ENCODE measurements at regions not wholly inside any gene's neighbourhood (a gene's known extent, or its start where the extent isn't known, plus 50 kb on each side); places are given as distances from the start of the nearest gene placed in this dataset.
"Not testable (repeated sequence)": the region's sequence is repeated elsewhere in the genome, so short reads cannot be mapped to it uniquely, and the experiment has no call there.

GRCh38 chr10:53315709-53316108, 543.1 kb upstream of the MBL2 start:
- peak; percentile 6 for DNase-seq

GRCh38 chr10:53314876-53315275, 542.3 kb upstream of the MBL2 start:
- DNase-seq, result no peak

GRCh38 chr10:53298443-53298842, 525.9 kb upstream of the MBL2 start:
- no peak for DNase-seq

GRCh38 chr10:53284615-53285182, 512.1 kb upstream of the MBL2 start:
- DNase-seq, result no peak

- DNase-seq, result no peak
Measured at GRCh38 chr10:53276797-53277196, 504.2 kb upstream of the MBL2 start.

- DNase-seq, result no peak
Measured at GRCh38 chr10:53269482-53269881, 496.9 kb upstream of the MBL2 start.

GRCh38 chr10:53260213-53260612, 487.6 kb upstream of the MBL2 start:
- DNase-seq, result no peak

GRCh38 chr10:53256623-53257022, 484.0 kb upstream of the MBL2 start:
- no peak for DNase-seq

- DNase-seq, result no peak
Measured at GRCh38 chr10:53255661-53256205, 483.1 kb upstream of the MBL2 start.

- DNase-seq, result no peak
Measured at GRCh38 chr10:53253221-53253620, 480.6 kb upstream of the MBL2 start.

- no peak for DNase-seq
Measured at GRCh38 chr10:53239873-53240272, 467.3 kb upstream of the MBL2 start.

GRCh38 chr10:53236941-53237340, 464.4 kb upstream of the MBL2 start:
- no peak for DNase-seq

GRCh38 chr10:53233749-53234148, 461.2 kb upstream of the MBL2 start:
- no peak for DNase-seq

GRCh38 chr10:53230651-53231050, 458.1 kb upstream of the MBL2 start:
- no peak for DNase-seq

GRCh38 chr10:53223851-53224250, 451.3 kb upstream of the MBL2 start:
- peak; percentile 90 for DNase-seq

- DNase-seq, result no peak
Measured at GRCh38 chr10:53222806-53223205, 450.2 kb upstream of the MBL2 start.

GRCh38 chr10:53209944-53210611, 437.5 kb upstream of the MBL2 start:
- DNase-seq, result peak; percentile 40

- DNase-seq, result no peak
Measured at GRCh38 chr10:53183733-53184132, 411.1 kb upstream of the MBL2 start.

- DNase-seq, result no peak
Measured at GRCh38 chr10:53177468-53177867, 404.9 kb upstream of the MBL2 start.

- no peak for DNase-seq
Measured at GRCh38 chr10:53166325-53166724, 393.7 kb upstream of the MBL2 start.

GRCh38 chr10:53162856-53163255, 390.3 kb upstream of the MBL2 start:
- DNase-seq, result no peak

GRCh38 chr10:53161231-53161630, 388.6 kb upstream of the MBL2 start:
- no peak for DNase-seq

GRCh38 chr10:53155674-53156073, 383.1 kb upstream of the MBL2 start:
- DNase-seq, result not testable (repeated sequence)

- no peak for DNase-seq
Measured at GRCh38 chr10:53153831-53154230, 381.2 kb upstream of the MBL2 start.

GRCh38 chr10:53140506-53140905, 367.9 kb upstream of the MBL2 start:
- no peak for DNase-seq

All from NCI-H1092 treated with DMSO at 0.1 percent for 48 hours (cell line).